DOHH2 (cell line): ENCODE measurements at regions not wholly inside any gene's neighbourhood (a gene's known extent, or its start where the extent isn't known, plus 50 kb on each side); places are given as distances from the start of the nearest gene placed in this dataset.

Source experiments
- CTCF ChIP-seq: fragments of 200-600 bp; sonication (generic); IDR thresholded peaks from one replicate; pipeline ENCODE4 v1.5.1; 2014; ENCODE audit warnings: antibody characterized with exemption, mild to moderate bottlenecking, low read depth, low read length; ENCODE audit not compliant: poor library complexity, severe bottlenecking
- EZH2phosphoT487 ChIP-seq: fragments of 200-600 bp; sonication (generic); IDR thresholded peaks from 2 replicates; pipeline ENCODE4 v1.6.1; 2017; ENCODE audit warnings: borderline replicate concordance, mild to moderate bottlenecking, antibody characterized with exemption, low read length, moderate library complexity, mixed read lengths

- no peak for TF ChIP-seq CTCF
- no peak for TF ChIP-seq EZH2phosphoT487
Measured at GRCh38 chr6:147700436-147701209, 192.1 kb downstream of the SAMD5 start.
